ENCODE measurements at regions not wholly inside any gene's neighbourhood (a gene's known extent, or its start where the extent isn't known, plus 50 kb on each side); places are given as distances from the start of the nearest gene placed in this dataset.
A peak's percentile ranks its signal among the peaks of the same experiment; 100 is the strongest.

DNA sequence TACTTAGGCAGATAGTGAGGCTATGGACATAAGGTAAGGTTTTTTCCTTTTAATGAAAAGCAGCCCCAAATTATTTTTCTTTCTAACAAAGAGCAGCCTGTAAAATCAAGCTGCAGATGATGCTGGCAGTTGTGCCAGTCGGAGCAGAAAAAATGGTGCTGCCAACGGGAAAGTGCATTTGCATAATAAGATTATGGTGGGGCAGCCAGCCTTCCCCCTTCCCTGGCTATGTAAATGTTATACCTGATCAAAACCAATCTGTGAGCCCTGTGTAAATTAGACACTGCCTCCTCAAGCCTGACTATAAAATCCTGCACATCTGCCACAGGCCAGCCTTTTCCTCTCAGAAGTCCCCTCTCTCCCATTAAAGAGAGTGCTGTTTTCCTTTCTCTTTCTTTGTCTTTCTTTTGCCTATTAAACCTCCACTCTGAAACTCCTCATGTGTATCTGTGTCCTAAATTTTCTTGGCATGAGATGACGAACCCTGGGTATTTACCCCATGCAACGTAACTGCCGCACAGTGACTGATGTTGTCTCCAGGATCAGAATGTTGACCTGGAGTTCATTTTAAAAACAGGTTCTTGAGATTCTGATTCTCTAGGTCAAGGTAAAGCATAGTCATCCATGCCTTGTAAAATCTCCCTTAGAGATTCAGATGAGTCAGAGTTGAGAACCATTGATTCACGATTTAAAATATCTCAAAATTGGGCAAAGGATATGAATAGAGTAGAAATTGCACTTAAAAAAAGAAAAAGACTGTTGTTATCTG lies 167.3 kb upstream of the C1GALT1 start:
- H3K27ac ChIP-seq (ENCODE audit: insufficient read depth, low read length) = no peak overlapping the region
- no peak overlapping the region for H2AFZ ChIP-seq (ENCODE audit: low read length)
- H3K9ac ChIP-seq (ENCODE audit: insufficient read depth, low read length) = no peak overlapping the region
- no peaks in the 10 kb centered on the region for H4K20me1 ChIP-seq (ENCODE audit: control insufficient read depth, extremely low read depth, insufficient read depth, low read length)
- no peaks in the 10 kb centered on the region for H3K27me3 ChIP-seq (ENCODE audit: control insufficient read depth, insufficient read depth, low read length)
- H3K36me3 ChIP-seq (ENCODE audit: control insufficient read depth, insufficient read depth, low read length) = no peaks in the 10 kb centered on the region
- H3K4me2 ChIP-seq (ENCODE audit: extremely low read depth, insufficient read depth, low read length) = no peak overlapping the region
- H3K4me1 ChIP-seq (ENCODE audit: control insufficient read depth, extremely low read depth, insufficient read depth, low read length) = no peaks in the 10 kb centered on the region
- no peak overlapping the region for H3K4me3 ChIP-seq (replicated peaks in 1 of 4; ENCODE audit: control extremely low read depth in 1 of 4, insufficient read depth in 1 of 4, low read depth in 3 of 4, low read length in 4 of 4)
- no peak for DNase-seq (ENCODE audit: low read depth in 2 of 2)
- TF ChIP-seq, protein P1, sequence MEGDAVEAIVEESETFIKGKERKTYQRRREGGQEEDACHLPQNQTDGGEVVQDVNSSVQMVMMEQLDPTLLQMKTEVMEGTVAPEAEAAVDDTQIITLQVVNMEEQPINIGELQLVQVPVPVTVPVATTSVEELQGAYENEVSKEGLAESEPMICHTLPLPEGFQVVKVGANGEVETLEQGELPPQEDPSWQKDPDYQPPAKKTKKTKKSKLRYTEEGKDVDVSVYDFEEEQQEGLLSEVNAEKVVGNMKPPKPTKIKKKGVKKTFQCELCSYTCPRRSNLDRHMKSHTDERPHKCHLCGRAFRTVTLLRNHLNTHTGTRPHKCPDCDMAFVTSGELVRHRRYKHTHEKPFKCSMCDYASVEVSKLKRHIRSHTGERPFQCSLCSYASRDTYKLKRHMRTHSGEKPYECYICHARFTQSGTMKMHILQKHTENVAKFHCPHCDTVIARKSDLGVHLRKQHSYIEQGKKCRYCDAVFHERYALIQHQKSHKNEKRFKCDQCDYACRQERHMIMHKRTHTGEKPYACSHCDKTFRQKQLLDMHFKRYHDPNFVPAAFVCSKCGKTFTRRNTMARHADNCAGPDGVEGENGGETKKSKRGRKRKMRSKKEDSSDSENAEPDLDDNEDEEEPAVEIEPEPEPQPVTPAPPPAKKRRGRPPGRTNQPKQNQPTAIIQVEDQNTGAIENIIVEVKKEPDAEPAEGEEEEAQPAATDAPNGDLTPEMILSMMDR (conservative IDR thresholded peaks at IDR 0.05 in 1 of 2, IDR thresholded peaks at IDR 0.05 in 1 of 2; ENCODE audit: low read depth in 1 of 2, low read length in 2 of 2) = no peak
- TF ChIP-seq EZH2 (IDR thresholded peaks at IDR 0.05; ENCODE audit: low read length, missing control alignments) = no peak
- H3K79me2 ChIP-seq (ENCODE audit: control insufficient read depth, insufficient read depth, low read length) = no peaks in the 10 kb centered on the region
- H3K9me3 ChIP-seq (ENCODE audit: control insufficient read depth, insufficient read depth, low read depth, low read length) = no peaks in the 10 kb centered on the region

DNA sequence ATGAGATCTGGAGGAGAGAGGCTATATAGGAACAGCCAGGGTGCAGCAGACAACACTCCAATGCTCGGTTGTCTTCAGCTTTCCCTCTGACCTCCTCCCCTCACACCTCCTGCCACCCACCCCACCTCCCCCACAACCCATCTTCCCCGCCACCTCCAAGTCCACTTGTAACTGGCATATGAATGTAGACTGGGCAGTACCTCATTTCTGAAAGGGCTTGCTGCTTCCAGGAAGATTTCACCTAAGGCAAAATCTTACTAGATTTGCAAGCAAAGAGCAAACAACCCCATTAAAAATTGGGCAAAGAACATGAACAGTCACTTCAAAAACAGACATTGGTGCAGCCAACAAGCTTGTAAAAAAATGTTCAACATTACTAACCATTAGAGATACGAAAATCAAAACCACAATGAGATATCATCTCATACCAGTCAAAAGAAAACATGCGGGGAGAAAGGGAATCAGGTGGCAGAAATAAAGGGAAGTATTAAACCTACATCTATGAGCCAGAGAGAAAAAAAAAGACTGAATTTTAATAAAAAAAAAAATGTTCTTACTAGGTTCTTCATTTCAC lies 164.6 kb upstream of the C1GALT1 start:
- TF ChIP-seq, protein P1 (conservative IDR thresholded peaks at IDR 0.05 in 1 of 2, IDR thresholded peaks at IDR 0.05 in 1 of 2; ENCODE audit: low read depth in 1 of 2, low read length in 2 of 2) = no peak
- no peak for TF ChIP-seq EZH2 (IDR thresholded peaks at IDR 0.05; ENCODE audit: low read length, missing control alignments)
- Histone ChIP-seq H3K9me3 (ENCODE audit: control insufficient read depth, insufficient read depth, low read depth, low read length) (no peaks in the 10 kb centered on the region), H3K27ac (ENCODE audit: insufficient read depth, low read length) (no peak overlapping the region), H3K4me2 (ENCODE audit: extremely low read depth, insufficient read depth, low read length) (no peak overlapping the region), H3K9ac (ENCODE audit: insufficient read depth, low read length) (no peak overlapping the region), H3K79me2 (ENCODE audit: control insufficient read depth, insufficient read depth, low read length) (no peaks in the 10 kb centered on the region), H2AFZ (ENCODE audit: low read length) (no peak overlapping the region), H3K36me3 (ENCODE audit: control insufficient read depth, insufficient read depth, low read length) (no peaks in the 10 kb centered on the region), H3K4me1 (ENCODE audit: control insufficient read depth, extremely low read depth, insufficient read depth, low read length) (no peaks in the 10 kb centered on the region), H4K20me1 (ENCODE audit: control insufficient read depth, extremely low read depth, insufficient read depth, low read length) (no peaks in the 10 kb centered on the region), H3K27me3 (ENCODE audit: control insufficient read depth, insufficient read depth, low read length) (no peaks in the 10 kb centered on the region), H3K4me3 (replicated peaks in 1 of 4; ENCODE audit: control extremely low read depth in 1 of 4, insufficient read depth in 1 of 4, low read depth in 3 of 4, low read length in 4 of 4) (no peak overlapping the region)
- no peak for DNase-seq (ENCODE audit: low read depth in 2 of 2)

DNA sequence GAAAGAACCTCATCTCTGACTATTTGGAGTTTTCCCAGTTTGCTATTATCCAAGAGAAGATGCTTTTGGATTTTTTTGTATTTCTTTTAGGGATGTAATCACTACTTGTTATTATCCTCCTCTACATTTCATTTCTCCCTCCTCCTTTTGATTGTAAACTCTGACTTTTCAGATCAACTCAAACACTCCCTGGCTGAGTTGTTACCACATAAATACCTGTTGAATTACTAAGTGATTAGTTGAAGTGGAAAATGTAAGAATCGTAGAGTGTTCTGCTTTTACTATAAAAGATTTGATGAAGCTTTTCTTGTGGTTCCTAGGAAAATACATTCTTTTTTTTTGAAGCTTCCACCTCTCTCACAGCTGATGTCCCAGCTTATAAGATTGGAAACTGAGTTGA lies 164.1 kb upstream of the C1GALT1 start:
- Histone ChIP-seq H3K27me3 (ENCODE audit: control insufficient read depth, insufficient read depth, low read length) (no peaks in the 10 kb centered on the region), H3K36me3 (ENCODE audit: control insufficient read depth, insufficient read depth, low read length) (no peaks in the 10 kb centered on the region), H3K9ac (ENCODE audit: insufficient read depth, low read length) (no peak overlapping the region), H4K20me1 (ENCODE audit: control insufficient read depth, extremely low read depth, insufficient read depth, low read length) (no peaks in the 10 kb centered on the region), H3K4me2 (ENCODE audit: extremely low read depth, insufficient read depth, low read length) (no peak overlapping the region), H3K4me1 (ENCODE audit: control insufficient read depth, extremely low read depth, insufficient read depth, low read length) (no peaks in the 10 kb centered on the region), H2AFZ (ENCODE audit: low read length) (no peak overlapping the region), H3K4me3 (replicated peaks in 1 of 4; ENCODE audit: control extremely low read depth in 1 of 4, insufficient read depth in 1 of 4, low read depth in 3 of 4, low read length in 4 of 4) (no peak overlapping the region), H3K9me3 (ENCODE audit: control insufficient read depth, insufficient read depth, low read depth, low read length) (no peaks in the 10 kb centered on the region), H3K27ac (ENCODE audit: insufficient read depth, low read length) (no peak overlapping the region), H3K79me2 (ENCODE audit: control insufficient read depth, insufficient read depth, low read length) (no peaks in the 10 kb centered on the region)
- TF ChIP-seq, protein P1 (conservative IDR thresholded peaks at IDR 0.05 in 1 of 2, IDR thresholded peaks at IDR 0.05 in 1 of 2; ENCODE audit: low read depth in 1 of 2, low read length in 2 of 2) = no peak
- TF ChIP-seq EZH2 (IDR thresholded peaks at IDR 0.05; ENCODE audit: low read length, missing control alignments) = no peak
- DNase-seq (ENCODE audit: low read depth in 2 of 2) = peak in 1 of 2 donors; percentile 1

All from fibroblast of lung (primary cell).